ENCODE measurements at regions not wholly inside any gene's neighbourhood (a gene's known extent, or its start where the extent isn't known, plus 50 kb on each side); places are given as distances from the start of the nearest gene placed in this dataset.

GRCh38 chr11:33520112-33520511, 180.5 kb downstream of the C11orf91 start:
- DNase-seq = no peak

DNA sequence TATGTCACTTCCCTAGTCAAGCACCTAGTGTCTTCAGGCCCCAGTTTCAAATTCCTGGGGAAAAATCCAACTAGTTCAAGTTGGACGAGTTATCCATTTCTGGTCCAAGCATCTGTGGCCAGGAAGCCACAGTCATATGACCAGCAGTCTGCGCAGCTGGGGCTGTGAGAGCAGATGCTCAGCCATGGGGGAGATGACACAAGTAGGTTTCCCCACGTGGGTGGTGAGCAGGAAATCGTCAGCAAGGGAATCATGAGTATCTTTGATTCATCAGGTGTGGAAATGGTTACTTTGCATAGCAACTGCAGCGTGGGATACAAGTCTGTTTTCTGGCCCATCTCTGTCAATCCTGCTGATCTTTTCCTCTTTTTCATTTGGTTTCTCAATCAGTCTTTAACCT, 185.3 kb downstream of the C11orf91 start:
- DNase-seq = no peak

- no peak for DNase-seq
These were observed 186.3 kb downstream of the C11orf91 start for GRCh38 chr11:33514079-33514925.

DNA sequence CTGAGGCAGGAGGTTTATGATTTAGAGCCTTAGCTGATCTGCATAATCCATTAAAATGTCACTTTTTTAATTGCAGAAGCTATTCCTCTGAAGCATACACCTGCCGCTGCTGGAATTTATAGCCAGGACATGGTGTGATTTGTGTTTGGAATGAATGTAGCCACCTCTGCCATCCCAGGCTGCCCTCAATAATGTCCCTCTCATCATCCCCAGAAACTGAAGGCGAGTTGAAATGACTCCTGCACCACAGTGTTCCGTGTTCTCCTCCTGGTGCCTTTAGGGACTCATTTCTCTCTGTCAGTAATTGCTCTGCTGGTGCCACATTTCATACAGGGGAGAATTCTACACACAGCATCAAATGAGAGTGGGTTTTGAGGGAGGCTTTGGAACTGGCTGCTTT, 191.0 kb downstream of the C11orf91 start:
- DNase-seq = no peak

DNA sequence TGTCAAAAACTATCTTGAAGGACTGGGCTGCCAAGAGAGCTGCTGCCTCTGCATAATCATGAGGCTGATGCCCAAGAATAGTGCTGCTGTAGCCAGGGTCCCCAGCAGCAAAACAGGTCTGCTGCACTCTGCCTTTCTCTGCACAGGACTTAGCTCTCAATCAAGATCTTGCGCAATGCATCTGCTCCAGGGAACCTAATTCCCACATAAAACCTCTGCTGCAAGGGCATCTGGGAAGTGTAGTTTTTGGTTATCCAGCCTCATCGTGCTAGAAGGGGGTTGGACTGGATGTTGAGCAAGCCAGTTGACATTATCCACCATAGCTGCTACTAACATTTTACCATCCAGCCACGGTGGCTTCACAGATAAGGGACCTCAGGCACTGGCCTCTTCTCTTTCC, 192.7 kb downstream of the C11orf91 start:
- peak; percentile 21 for DNase-seq

- DNase-seq = no peak
These were observed 193.3 kb downstream of the C11orf91 start for GRCh38 chr11:33507356-33507755.

DNA sequence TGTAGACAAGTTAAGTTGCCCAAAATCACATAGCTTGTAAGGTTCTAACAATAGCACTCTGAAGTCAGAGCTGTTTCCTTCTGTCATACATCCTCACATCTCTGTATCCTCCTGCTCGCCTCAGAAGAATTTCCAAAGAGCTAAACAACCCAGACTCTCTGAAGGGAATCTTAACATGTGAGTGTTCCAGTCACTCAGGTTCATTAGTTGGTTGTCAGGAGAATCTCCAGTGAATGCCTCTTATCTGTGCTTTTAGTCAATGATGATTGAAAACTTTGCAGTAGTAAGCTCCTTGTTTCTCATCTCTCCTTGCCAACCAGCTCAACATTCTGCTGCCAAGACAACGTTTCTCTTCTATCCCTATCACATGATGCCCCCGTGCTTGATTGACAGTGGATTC, 195.5 kb downstream of the C11orf91 start:
- DNase-seq = no peak

GRCh38 chr11:33500861-33501479, 199.7 kb downstream of the C11orf91 start:
- no peak for DNase-seq

DNA sequence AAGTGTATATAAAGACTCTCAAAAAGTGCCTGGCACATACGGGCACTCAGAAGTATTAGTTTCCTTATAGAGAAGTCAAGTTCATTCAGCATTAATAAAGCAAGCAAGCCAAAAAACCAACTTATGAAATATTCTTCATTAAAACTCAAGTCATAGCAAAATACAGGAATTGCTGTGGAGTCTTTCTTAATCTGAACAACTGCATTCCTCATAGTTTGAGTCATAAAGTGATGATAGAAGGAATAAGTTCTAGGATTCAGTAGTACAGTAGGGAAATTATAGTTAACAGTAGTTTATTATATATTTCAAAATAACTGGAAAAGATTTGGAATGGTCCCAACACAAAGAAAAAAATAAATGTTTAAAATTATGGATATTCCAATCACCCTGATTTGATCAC, 200.3 kb downstream of the C11orf91 start:
- DNase-seq = no peak

- no peak for DNase-seq
These were observed 208.0 kb downstream of the C11orf91 start for GRCh38 chr11:33492596-33492995.

- DNase-seq = no peak
These were observed 209.7 kb downstream of the C11orf91 start for GRCh38 chr11:33490842-33491370.

DNA sequence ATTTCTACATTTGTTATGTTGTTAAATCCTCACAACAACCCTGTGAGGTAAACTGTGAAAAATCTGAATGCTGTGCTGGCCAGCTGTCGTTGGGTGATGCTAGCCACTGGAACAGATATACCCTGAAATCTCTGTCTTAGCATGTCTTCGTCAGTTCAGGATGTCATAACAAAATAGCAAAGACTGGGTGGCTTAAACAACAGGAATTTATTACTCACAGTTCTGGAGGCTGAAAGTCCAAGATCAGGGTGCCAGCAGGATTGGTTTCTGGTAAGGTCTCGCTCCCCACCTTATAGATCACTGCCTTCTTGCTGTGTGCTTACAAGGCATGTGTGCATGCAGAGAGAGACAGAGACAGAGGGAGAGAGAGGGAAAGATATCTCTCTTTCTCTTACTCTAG, 211.7 kb downstream of the C11orf91 start:
- no peak for DNase-seq

- DNase-seq = no peak
These were observed 220.0 kb downstream of the C11orf91 start for GRCh38 chr11:33480626-33481025.

GRCh38 chr11:33479231-33479630, 221.4 kb downstream of the C11orf91 start:
- no peak for DNase-seq

DNA sequence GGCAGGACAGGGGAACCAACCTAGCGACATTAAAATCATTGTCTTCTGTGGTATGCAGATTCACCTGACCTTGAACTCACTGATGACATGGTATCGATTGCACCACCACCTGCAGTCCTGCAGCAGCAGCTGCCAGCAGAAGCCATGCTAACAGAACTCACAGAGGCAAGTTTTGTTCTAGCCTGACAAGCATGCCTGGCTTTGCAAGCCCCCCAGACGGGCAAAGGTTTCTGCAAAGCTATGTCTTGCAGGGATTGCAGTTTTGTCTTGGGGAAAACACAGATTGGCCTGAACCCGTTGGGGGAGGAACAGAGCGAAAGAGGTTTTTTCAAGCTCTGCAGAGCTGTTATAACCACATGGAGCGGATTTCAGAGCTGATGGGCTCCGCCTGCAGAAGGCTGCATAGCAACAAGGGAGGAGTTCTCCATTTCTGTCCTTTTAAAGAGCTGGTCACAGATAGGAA, 221.0 kb downstream of the HIPK3 start:
- DNase-seq = no peak

DNA sequence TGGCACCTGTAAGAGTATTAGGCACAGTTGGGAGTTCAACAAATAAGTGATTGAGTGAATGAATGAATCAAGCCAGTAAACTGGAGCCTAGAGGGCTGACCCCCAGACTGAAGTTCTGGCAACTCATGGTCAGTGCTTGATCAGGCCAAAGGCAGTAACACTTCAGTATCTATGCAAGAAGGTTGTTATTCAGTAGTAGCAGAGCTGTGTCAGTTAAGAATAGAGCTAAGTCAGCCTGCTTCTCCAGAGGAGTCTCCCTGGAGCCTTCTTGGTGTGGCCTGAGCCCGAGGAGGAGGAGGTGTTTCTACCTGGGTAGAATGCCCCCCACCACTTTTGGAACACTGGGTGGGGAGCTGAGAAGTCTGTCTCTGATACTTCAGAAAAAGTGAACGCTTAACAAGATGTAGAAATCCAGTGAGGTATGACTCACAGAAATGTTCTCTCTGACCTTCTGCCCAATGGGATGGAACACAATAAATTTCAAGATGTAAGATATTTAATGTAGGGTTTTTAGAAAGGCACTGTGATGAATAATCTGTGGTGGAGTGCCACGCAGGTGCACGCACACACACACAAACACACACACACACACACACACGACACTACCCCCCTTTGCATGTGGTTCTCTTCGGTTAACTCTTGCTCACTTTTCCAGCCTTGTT, 219.9 kb downstream of the HIPK3 start:
- no peak for DNase-seq

DNA sequence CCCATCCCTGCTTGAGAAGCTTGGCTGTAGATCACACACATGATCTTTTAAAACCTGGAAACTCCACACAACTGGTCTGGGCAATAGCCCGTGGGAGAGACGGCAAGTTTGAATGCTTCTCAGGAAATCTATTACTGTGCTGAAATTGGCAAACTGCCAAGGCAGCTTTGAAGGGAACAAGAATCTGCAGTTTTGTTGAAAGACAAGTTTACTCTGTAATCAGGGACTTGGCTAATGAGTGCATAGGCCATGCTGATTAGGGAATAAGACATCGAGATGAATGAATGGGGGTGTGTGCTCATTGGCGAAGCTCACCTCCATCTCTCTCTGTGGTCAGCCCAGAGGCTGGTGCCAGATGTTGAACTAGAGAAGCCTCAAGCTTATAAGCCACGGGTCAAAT, 218.8 kb downstream of the HIPK3 start:
- DNase-seq = peak; percentile 97

DNA sequence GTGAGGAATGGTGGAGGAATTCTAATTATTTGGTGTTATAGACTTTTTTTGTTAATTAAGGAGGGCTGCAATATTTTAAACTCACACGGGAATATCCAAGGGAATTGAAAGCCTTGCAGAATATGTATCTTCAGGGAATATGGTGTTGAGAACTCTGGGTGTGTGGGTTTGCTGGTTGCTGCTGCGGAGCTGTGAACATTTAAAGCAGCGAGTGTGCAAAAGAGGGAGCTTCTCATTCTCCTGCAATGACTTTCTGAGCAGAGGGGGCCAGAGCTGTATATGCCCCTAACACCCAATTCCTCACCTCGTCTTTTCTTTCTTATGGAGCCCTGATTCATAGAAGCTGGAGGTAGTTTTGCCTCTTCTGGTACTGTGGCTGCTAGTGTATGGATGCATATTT, 217.7 kb downstream of the HIPK3 start:
- DNase-seq = no peak

- DNase-seq = no peak
These were observed 214.4 kb downstream of the HIPK3 start for GRCh38 chr11:33471541-33471940.

GRCh38 chr11:33467966-33468365, 210.8 kb downstream of the HIPK3 start:
- no peak for DNase-seq

DNA sequence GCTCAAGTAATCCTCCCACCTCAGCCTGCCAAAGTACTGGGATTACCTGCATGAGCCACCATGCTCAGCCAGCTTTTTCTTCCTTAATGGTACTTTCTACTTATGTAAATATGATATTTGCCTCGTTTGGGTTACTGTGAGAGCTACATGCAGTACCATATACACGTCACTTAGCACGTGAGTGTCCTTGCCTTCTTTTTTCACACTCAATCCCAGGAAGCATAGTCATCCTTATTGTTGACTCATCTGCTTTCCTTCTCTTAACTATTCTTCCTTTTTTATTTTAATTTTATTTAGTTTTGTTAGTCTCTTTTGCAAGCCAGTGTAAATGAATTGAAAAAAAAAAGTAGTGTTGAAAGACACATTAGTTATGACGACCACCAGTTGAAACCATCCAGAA, 205.9 kb downstream of the HIPK3 start:
- no peak for DNase-seq

GRCh38 chr11:33461369-33462125, 204.4 kb downstream of the HIPK3 start:
- no peak for DNase-seq

DNA sequence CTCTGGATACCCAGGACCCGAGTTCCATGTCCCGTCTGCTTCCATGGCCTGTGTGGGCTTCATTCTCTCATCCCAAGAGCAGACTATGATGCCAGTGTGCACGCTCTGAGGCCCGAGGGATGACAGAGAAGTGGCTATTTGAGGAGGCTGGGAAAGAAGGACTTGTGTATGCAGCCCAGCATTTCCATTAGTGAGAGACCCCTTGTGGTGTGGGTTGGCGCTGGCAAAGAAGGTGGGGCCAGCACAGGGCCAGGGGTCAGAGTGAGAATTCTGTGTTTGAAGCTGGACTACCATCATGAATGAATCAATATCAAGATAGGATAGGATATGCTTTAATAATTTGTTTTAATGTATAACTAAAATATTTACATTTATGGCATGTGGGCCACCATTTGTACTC, 200.8 kb downstream of the HIPK3 start:
- DNase-seq = no peak
